Psoas muscle (tissue), 7 donors: ENCODE measurements at regions not wholly inside any gene's neighbourhood (a gene's known extent, or its start where the extent isn't known, plus 50 kb on each side); places are given as distances from the start of the nearest gene placed in this dataset.

ENCODE experiments used
- ATAC-seq, 4 donors: fragments of 200-7000 bp; cut with Tn5 transposase; one replicate each; pipeline ENCODE4 v1.9.1; 2020; ENCODE audit warnings: moderate library complexity in 3 of 4, mild to moderate bottlenecking in 2 of 4
- DNase-seq, 2 donors: peaks; one replicate each; pipeline ENCODE4 v3.0.0-alpha.2; 2020
- H3K27ac ChIP-seq: fragments of 200-600 bp; one replicate; pipeline ENCODE4 v1.8.0; 2022
- H3K27me3 ChIP-seq, 3 donors: fragments of 200-600 bp in 1 of 3; one replicate each; pipeline versions ENCODE4 v1.6.1 to v1.8.0; 2013 to 2022; ENCODE audit warnings: low read length in 2 of 3, mild to moderate bottlenecking in 2 of 3, moderate library complexity in 1 of 3; ENCODE audit not compliant: insufficient read depth in 3 of 3
- H3K36me3 ChIP-seq, 2 donors: fragments of 200-600 bp in 1 of 2; one replicate each; pipeline versions ENCODE4 v1.6.1 to v1.8.0; 2013 to 2022; ENCODE audit warnings: low read depth in 1 of 2, mild to moderate bottlenecking in 1 of 2, moderate library complexity in 1 of 2; ENCODE audit not compliant: insufficient read depth in 1 of 2
- H3K4me1 ChIP-seq: fragments of 200-600 bp; one replicate; pipeline ENCODE4 v1.8.0; 2022
- H3K4me3 ChIP-seq: fragments of 200-600 bp; one replicate; pipeline ENCODE4 v1.8.0; 2022; ENCODE audit warnings: mild to moderate bottlenecking
- H3K9me3 ChIP-seq: fragments of 200-600 bp; one replicate; pipeline ENCODE4 v1.8.0; 2022
- WGBS, 3 donors: extraction: QIAGEN DNeasy Blood & Tissue Kit; methylation state at CpG; one replicate each; pipeline versions ENCODE4 v1.1.6 to v1.1.7; 2013; 5-methylcytosine and 5-hydroxymethylcytosine counted together
- intact Hi-C, 2 donors: fragments of 100-400 bp; cut with DNase I; formaldehyde crosslinking; loops; one replicate each; pipeline versions ENCODE4 v1.11.0 to v1.14.2; 2022
- TF ChIP-seq, protein P1 (sequence below): fragments of 200-600 bp; IDR thresholded peaks from one replicate; pipeline ENCODE4 v1.8.0; 2022; ENCODE audit warnings: antibody characterized with exemption
- donor health status: healthy with polysubstance abuse.
- donor health status: DM: no; HTN: no; CAD: no; lungs with moderate emphysema.
- donor health status: Bipolar disorder and iron deficiency.
- donor health status: healthy.
- donor health status: DM: yes; HTN: yes; CAD: no.
- donor health status: DM: no; HTN: no; CAD: no.
- donor health status: DM: yes; HTN: yes; CAD: no.

DNA sequence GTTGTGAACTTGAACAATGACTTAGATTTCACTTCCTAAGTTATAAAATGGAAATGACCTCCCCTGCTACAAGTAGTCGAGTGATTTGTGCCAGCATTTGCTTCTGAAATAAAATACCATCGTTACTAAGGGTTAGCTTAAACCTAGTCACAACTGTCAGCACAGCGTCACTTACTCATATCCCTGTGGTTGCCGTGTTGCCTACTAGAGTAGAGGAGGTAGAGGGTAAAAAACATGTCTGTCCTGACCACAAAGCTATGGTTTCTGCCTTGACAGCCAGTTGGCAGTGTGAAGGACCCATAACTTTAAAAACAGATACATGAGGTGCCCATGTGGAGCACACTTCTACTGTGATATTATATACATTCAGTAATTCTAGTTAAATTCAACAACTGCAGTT is 234.2 kb upstream of the RGS6 start:
- no peak for DNase-seq
- ATAC-seq: no peak
- TF ChIP-seq, protein P1, sequence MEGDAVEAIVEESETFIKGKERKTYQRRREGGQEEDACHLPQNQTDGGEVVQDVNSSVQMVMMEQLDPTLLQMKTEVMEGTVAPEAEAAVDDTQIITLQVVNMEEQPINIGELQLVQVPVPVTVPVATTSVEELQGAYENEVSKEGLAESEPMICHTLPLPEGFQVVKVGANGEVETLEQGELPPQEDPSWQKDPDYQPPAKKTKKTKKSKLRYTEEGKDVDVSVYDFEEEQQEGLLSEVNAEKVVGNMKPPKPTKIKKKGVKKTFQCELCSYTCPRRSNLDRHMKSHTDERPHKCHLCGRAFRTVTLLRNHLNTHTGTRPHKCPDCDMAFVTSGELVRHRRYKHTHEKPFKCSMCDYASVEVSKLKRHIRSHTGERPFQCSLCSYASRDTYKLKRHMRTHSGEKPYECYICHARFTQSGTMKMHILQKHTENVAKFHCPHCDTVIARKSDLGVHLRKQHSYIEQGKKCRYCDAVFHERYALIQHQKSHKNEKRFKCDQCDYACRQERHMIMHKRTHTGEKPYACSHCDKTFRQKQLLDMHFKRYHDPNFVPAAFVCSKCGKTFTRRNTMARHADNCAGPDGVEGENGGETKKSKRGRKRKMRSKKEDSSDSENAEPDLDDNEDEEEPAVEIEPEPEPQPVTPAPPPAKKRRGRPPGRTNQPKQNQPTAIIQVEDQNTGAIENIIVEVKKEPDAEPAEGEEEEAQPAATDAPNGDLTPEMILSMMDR: no peak
- no peaks in the 10 kb centered on the region for H3K9me3 ChIP-seq
- no peaks in the 10 kb centered on the region for H3K4me1 ChIP-seq
- 74 to 77% (median 76%) methylated on average over 4 of the region's 4 CpGs for WGBS, 3 donors
- no peak overlapping the region for H3K4me3 ChIP-seq
- H3K27ac ChIP-seq: no peak overlapping the region
- no peaks in the 10 kb centered on the region for H3K36me3 ChIP-seq
- intact Hi-C loops: no loop called here
- H3K27me3 ChIP-seq: no peaks in the 10 kb centered on the region

DNA sequence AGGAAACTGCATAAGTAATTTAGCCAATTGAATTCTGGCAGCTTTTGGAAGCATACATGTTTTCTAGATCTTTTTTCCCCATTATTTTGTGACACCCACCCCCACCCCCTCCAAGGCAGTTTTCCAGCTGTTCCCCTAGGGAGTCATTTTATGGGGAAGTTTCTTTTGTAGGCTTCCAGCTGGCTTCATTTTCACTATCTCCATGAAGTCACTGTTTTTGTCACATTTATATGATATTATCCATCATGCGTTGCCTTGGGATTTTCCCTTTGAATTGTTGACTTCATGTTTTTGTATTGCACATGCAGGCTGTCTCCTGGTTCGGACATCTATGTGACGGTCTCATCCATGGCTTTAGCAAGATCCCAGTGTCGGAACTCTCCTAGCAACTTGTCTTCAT is 233.6 kb upstream of the RGS6 start:
- Histone ChIP-seq H3K27me3 (no peaks in the 10 kb centered on the region), H3K9me3 (no peaks in the 10 kb centered on the region), H3K27ac (no peak overlapping the region), H3K4me3 (no peak overlapping the region), H3K4me1 (no peaks in the 10 kb centered on the region), H3K36me3 (no peaks in the 10 kb centered on the region)
- ATAC-seq: no peak
- intact Hi-C loops: no loop called here
- DNase-seq: no peak
- TF ChIP-seq, protein P1: no peak
- 52 to 57% (median 56%) methylated on average over 4 of the region's 4 CpGs for WGBS, 3 donors

DNA sequence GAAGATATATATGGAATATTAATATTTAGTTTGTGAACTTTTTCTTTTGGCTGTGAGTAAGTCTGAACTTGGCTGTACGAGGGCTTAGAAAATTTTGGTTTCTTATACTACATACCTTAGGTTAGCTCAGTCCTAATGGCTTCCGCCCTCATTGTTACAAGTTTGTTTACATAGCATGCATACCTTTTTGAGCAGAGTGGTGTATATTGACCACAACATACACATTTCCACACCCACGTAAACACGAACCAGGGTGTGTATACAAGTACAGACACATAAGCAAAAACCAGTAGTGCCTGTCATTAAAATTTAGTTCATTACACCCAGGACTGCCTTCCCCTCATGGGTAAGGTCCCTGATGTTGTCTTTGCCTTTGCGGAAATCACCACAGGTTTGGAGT is 230.2 kb upstream of the RGS6 start:
- Histone ChIP-seq H3K27ac (no peak overlapping the region), H3K4me1 (no peaks in the 10 kb centered on the region), H3K36me3 (no peaks in the 10 kb centered on the region), H3K9me3 (no peaks in the 10 kb centered on the region), H3K4me3 (no peak overlapping the region), H3K27me3 (no peaks in the 10 kb centered on the region)
- no peak for ATAC-seq
- WGBS, 3 donors: 96 to 98% (median 98%) methylated on average over 5 of the region's 5 CpGs
- intact Hi-C loops: no loop called here
- TF ChIP-seq, protein P1: no peak
- DNase-seq: no peak

DNA sequence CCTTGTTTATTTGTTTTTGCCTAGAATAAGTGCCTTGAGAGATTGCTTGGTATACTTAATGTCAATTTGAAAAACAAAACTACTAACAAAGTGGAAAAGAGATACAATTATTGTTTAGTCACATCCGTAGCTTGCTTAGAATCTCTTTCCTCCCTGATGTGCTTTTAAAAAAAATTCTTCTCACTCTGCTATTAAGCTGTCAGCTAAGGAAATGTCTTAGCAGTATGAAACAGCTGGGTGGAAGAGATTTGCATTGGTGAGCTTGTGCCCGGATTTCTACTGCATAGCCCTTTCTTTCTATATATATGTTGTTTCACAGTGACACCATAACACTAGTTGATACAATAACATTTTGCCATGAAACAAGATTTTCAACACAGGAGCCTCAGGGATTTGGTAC is 229.4 kb upstream of the RGS6 start:
- Histone ChIP-seq H3K27ac (no peak overlapping the region), H3K36me3 (no peaks in the 10 kb centered on the region), H3K27me3 (no peaks in the 10 kb centered on the region), H3K4me1 (no peaks in the 10 kb centered on the region), H3K9me3 (no peaks in the 10 kb centered on the region), H3K4me3 (no peak overlapping the region)
- WGBS, 3 donors: 54 to 69% (median 62%) methylated on average over 2 of the region's 2 CpGs
- TF ChIP-seq, protein P1: no peak
- ATAC-seq (no peak), DNase-seq (no peak)
- intact Hi-C loops: no loop called here

DNA sequence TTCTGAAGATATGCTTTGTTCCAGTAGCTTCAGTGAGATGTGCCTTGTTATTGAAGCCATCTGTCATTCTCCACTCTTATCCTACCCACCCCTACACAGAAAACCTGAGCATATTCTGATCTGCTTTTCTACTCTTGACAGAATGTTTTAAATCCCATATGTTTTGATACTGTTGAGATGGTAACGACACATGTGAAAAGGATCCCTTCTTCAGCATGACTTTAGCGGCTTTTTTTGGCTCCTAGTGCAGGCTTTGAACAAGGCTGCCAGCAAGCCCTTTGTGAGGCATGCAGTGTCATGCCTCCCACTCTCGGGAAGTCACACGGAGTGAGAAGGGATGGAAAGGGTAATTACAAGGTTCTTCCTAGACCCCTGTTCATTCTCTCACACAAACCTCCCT is 228.8 kb upstream of the RGS6 start:
- Histone ChIP-seq H3K27me3 (no peaks in the 10 kb centered on the region), H3K27ac (no peak overlapping the region), H3K9me3 (no peaks in the 10 kb centered on the region), H3K4me3 (no peak overlapping the region), H3K4me1 (no peaks in the 10 kb centered on the region), H3K36me3 (no peaks in the 10 kb centered on the region)
- DNase-seq: no peak
- intact Hi-C loops: no loop called here
- WGBS, 3 donors: 6 to 13% (median 8%) methylated on average over 4 of the region's 4 CpGs
- TF ChIP-seq, protein P1: no peak
- no peak for ATAC-seq
